KMS-11 (cell line): ENCODE measurements at regions not wholly inside any gene's neighbourhood (a gene's known extent, or its start where the extent isn't known, plus 50 kb on each side); places are given as distances from the start of the nearest gene placed in this dataset.

Source experiments
- H2AFZ ChIP-seq: fragments of 200-600 bp; sonication (generic); 2 replicates; pipeline ENCODE4 v1.6.1; 2016; ENCODE audit warnings: antibody characterized with exemption, mixed run types, low read depth
- H3K27ac ChIP-seq: fragments of 200-600 bp; sonication (generic); 2 replicates; pipeline ENCODE4 v1.6.1; 2016; ENCODE audit warnings: mild to moderate bottlenecking, mixed run types
- H3K27me3 ChIP-seq: fragments of 200-600 bp; sonication (generic); 2 replicates; pipeline ENCODE4 v1.6.1; 2017; ENCODE audit warnings: mild to moderate bottlenecking, low read depth, mixed run types, moderate library complexity; ENCODE audit not compliant: insufficient read depth
- H3K36me3 ChIP-seq: fragments of 200-600 bp; sonication (generic); 2 replicates; pipeline ENCODE4 v1.6.1; 2017; ENCODE audit warnings: mild to moderate bottlenecking, mixed run types; ENCODE audit not compliant: insufficient read depth
- H3K4me1 ChIP-seq: fragments of 200-600 bp; sonication (generic); 2 replicates; pipeline ENCODE4 v1.6.1; 2016; ENCODE audit warnings: mild to moderate bottlenecking, low read depth, mixed run types; ENCODE audit not compliant: poor library complexity, severe bottlenecking
- H3K4me2 ChIP-seq: fragments of 200-600 bp; sonication (generic); 2 replicates; pipeline ENCODE4 v1.7.0; 2016; ENCODE audit warnings: mild to moderate bottlenecking, mixed run types
- H3K4me3 ChIP-seq: fragments of 200-600 bp; sonication (generic); IDR thresholded peaks from 2 replicates; pipeline ENCODE4 v1.6.1; 2017; ENCODE audit warnings: low read depth, low read length, mixed read lengths; ENCODE audit not compliant: insufficient read depth
- H3K79me2 ChIP-seq: fragments of 200-600 bp; sonication (generic); 2 replicates; pipeline ENCODE4 v1.6.1; 2016; ENCODE audit warnings: low read depth, mixed run types; ENCODE audit not compliant: insufficient read depth
- H3K9ac ChIP-seq: fragments of 200-600 bp; sonication (generic); 2 replicates; pipeline ENCODE4 v1.6.1; 2016; ENCODE audit warnings: mild to moderate bottlenecking, mixed run types
- H4K20me1 ChIP-seq: fragments of 200-600 bp; sonication (generic); 2 replicates; pipeline ENCODE4 v1.6.1; 2016; ENCODE audit warnings: mild to moderate bottlenecking, mixed run types; ENCODE audit not compliant: insufficient read depth
- CTCF ChIP-seq: fragments of 200-600 bp; sonication (generic); conservative IDR thresholded peaks from 2 replicates; pipeline ENCODE4 v1.6.1; 2017; ENCODE audit warnings: low read depth, mild to moderate bottlenecking, antibody characterized with exemption, low read length, moderate library complexity, mixed read lengths

GRCh38 chrX:96182366-96182765 is 502.3 kb upstream of the DIAPH2 start:
- Histone ChIP-seq H2AFZ (no peak overlapping the region), H3K4me3 (no peak overlapping the region), H3K36me3 (no peaks in the 10 kb centered on the region), H3K4me2 (no peak overlapping the region), H4K20me1 (no peaks in the 10 kb centered on the region), H3K27me3 (no peaks in the 10 kb centered on the region), H3K79me2 (no peaks in the 10 kb centered on the region), H3K4me1 (no peaks in the 10 kb centered on the region), H3K9ac (no peak overlapping the region), H3K27ac (no peak overlapping the region)
- TF ChIP-seq CTCF = peak; percentile 47

- Histone ChIP-seq H3K79me2 (no peaks in the 10 kb centered on the region), H3K4me3 (no peak overlapping the region), H3K27me3 (no peaks in the 10 kb centered on the region), H3K27ac (no peak overlapping the region), H2AFZ (no peak overlapping the region), H3K4me1 (no peaks in the 10 kb centered on the region), H3K9ac (no peak overlapping the region), H3K36me3 (no peaks in the 10 kb centered on the region), H4K20me1 (no peaks in the 10 kb centered on the region), H3K4me2 (no peak overlapping the region)
- no peak for TF ChIP-seq CTCF
These were observed 501.3 kb upstream of the DIAPH2 start for GRCh38 chrX:96183391-96183790.

DNA sequence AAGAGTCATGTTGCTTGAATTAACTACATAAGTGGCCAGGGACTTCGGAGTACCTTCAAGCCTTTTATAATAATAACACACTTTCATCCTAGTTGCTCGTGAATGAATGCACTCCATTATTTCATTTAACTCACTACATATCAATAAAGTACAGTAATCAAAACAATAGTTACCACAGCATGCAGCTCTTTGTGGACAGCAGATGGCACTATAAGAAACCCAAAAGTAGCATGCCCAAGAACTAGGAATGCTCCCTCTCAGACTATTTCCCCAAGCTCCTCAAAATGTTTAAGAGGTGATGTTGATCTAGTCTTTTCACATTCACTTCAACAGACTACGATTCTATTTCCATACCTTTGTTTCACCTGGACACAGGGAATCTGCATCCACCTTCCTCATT is 500.8 kb upstream of the DIAPH2 start:
- H3K27me3 ChIP-seq = no peaks in the 10 kb centered on the region
- no peaks in the 10 kb centered on the region for H3K36me3 ChIP-seq
- H3K79me2 ChIP-seq = no peaks in the 10 kb centered on the region
- H4K20me1 ChIP-seq = no peaks in the 10 kb centered on the region
- no peaks in the 10 kb centered on the region for H3K4me1 ChIP-seq
- 0 out of 2 replicates have a peak, but pooled peaks have one; percentile 26 for TF ChIP-seq CTCF
- no peak overlapping the region for H3K9ac ChIP-seq
- no peak overlapping the region for H3K4me2 ChIP-seq
- H2AFZ ChIP-seq = no peak overlapping the region
- no peak overlapping the region for H3K27ac ChIP-seq
- H3K4me3 ChIP-seq = no peak overlapping the region

- Histone ChIP-seq H3K4me1 (no peaks in the 10 kb centered on the region), H3K79me2 (no peaks in the 10 kb centered on the region), H3K4me2 (no peak overlapping the region), H2AFZ (no peak overlapping the region), H3K36me3 (no peaks in the 10 kb centered on the region), H3K9ac (no peak overlapping the region), H3K27ac (no peak overlapping the region), H3K27me3 (no peaks in the 10 kb centered on the region), H4K20me1 (no peaks in the 10 kb centered on the region), H3K4me3 (no peak overlapping the region)
- TF ChIP-seq CTCF = no peak
These were observed 479.7 kb upstream of the DIAPH2 start for GRCh38 chrX:96204928-96205327.
